ENCODE measurements at regions not wholly inside any gene's neighbourhood (a gene's known extent, or its start where the extent isn't known, plus 50 kb on each side); places are given as distances from the start of the nearest gene placed in this dataset.

DNA sequence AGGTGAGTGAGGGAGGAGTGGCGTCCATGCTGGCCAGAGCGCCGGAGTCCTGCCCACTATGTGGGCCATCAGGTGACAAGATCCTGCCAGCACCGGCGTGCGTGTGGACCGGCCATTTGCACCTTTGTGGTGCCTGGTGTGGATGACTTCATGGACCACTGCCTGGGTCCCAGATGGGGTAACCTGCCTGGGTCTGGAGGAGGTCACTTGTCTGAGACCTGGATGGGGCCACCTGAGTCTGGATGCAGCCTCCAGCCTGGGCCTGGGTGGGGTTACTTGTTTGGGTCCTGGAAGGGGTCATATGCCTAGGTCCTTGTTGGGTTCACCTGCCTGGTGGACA is 299.6 kb downstream of the NDUFA10 start:
- no peak for TF ChIP-seq POLR2AphosphoS5 (IDR thresholded peaks at IDR 0.05; ENCODE audit: low read depth, low read length)
- no peak for TF ChIP-seq SIN3A (IDR thresholded peaks at IDR 0.05; ENCODE audit: borderline replicate concordance, insufficient read depth, low read length)
- TF ChIP-seq, protein P1, sequence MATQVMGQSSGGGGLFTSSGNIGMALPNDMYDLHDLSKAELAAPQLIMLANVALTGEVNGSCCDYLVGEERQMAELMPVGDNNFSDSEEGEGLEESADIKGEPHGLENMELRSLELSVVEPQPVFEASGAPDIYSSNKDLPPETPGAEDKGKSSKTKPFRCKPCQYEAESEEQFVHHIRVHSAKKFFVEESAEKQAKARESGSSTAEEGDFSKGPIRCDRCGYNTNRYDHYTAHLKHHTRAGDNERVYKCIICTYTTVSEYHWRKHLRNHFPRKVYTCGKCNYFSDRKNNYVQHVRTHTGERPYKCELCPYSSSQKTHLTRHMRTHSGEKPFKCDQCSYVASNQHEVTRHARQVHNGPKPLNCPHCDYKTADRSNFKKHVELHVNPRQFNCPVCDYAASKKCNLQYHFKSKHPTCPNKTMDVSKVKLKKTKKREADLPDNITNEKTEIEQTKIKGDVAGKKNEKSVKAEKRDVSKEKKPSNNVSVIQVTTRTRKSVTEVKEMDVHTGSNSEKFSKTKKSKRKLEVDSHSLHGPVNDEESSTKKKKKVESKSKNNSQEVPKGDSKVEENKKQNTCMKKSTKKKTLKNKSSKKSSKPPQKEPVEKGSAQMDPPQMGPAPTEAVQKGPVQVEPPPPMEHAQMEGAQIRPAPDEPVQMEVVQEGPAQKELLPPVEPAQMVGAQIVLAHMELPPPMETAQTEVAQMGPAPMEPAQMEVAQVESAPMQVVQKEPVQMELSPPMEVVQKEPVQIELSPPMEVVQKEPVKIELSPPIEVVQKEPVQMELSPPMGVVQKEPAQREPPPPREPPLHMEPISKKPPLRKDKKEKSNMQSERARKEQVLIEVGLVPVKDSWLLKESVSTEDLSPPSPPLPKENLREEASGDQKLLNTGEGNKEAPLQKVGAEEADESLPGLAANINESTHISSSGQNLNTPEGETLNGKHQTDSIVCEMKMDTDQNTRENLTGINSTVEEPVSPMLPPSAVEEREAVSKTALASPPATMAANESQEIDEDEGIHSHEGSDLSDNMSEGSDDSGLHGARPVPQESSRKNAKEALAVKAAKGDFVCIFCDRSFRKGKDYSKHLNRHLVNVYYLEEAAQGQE (IDR thresholded peaks at IDR 0.05; ENCODE audit: insufficient read depth in 1 of 2, low read depth in 2 of 2, low read length in 2 of 2) = no peak
- no peak for TF ChIP-seq TAF1 (IDR thresholded peaks at IDR 0.05; ENCODE audit: borderline replicate concordance, insufficient read depth, low read length)
- TF ChIP-seq FOXP2 (optimal IDR thresholded peaks at IDR 0.05; ENCODE audit: borderline replicate concordance, extremely low read depth, extremely low read length, insufficient read depth) = no peak
